H9 (cell line): ENCODE measurements at regions not wholly inside any gene's neighbourhood (a gene's known extent, or its start where the extent isn't known, plus 50 kb on each side); places are given as distances from the start of the nearest gene placed in this dataset.

Experiments used
- DNase-seq: peaks from one replicate; pipeline ENCODE4 v3.0.0-alpha.2; 2017
- H2AFZ ChIP-seq: one replicate; pipeline ENCODE4 v1.6.1; 2013; ENCODE audit warnings: mild to moderate bottlenecking, low read length, control low read depth, moderate library complexity
- H2AK5ac ChIP-seq: 2 replicates; pipeline ENCODE4 v1.6.1; 2013; ENCODE audit warnings: low read length, control low read depth, mixed read lengths; ENCODE audit not compliant: insufficient read length
- H2BK120ac ChIP-seq: one replicate; pipeline ENCODE4 v1.6.1; 2013; ENCODE audit warnings: low read depth, mild to moderate bottlenecking, low read length, control low read depth, inconsistent platforms; ENCODE audit not compliant: poor library complexity, severe bottlenecking
- H2BK12ac ChIP-seq: 2 replicates; pipeline ENCODE4 v1.6.1; 2013; ENCODE audit warnings: low read length, control low read depth, mixed read lengths, low read depth; ENCODE audit not compliant: insufficient read length
- H2BK15ac ChIP-seq: 2 replicates; pipeline ENCODE4 v1.6.1; 2013; ENCODE audit warnings: low read depth, low read length, control low read depth
- H2BK20ac ChIP-seq: one replicate; pipeline ENCODE4 v1.6.1; 2013; ENCODE audit warnings: low read depth, mild to moderate bottlenecking, low read length, control low read depth, inconsistent platforms; ENCODE audit not compliant: poor library complexity, severe bottlenecking
- H2BK5ac ChIP-seq: 2 replicates; pipeline ENCODE4 v1.6.1; 2013; ENCODE audit warnings: low read length, control low read depth, mixed read lengths; ENCODE audit not compliant: insufficient read length
- H3K14ac ChIP-seq: 2 replicates; pipeline ENCODE4 v1.6.1; 2013; ENCODE audit warnings: low read length, control low read depth; ENCODE audit not compliant: insufficient read depth
- H3K18ac ChIP-seq: 2 replicates; pipeline ENCODE4 v1.6.1; 2013; ENCODE audit warnings: low read depth, mild to moderate bottlenecking, mixed read lengths, low read length, control low read depth; ENCODE audit not compliant: insufficient read length
- H3K23ac ChIP-seq: 2 replicates; pipeline ENCODE4 v1.6.1; 2013; ENCODE audit warnings: low read length, control low read depth, mixed read lengths, low read depth; ENCODE audit not compliant: insufficient read length
- H3K23me2 ChIP-seq: 2 replicates; pipeline ENCODE4 v1.6.1; 2013; ENCODE audit warnings: low read depth, mild to moderate bottlenecking, mixed read lengths, low read length, control low read depth; ENCODE audit not compliant: insufficient read length, poor library complexity, severe bottlenecking
- H3K27ac ChIP-seq: 2 replicates; pipeline ENCODE4 v1.5.1; 2013; ENCODE audit warnings: low read length, control low read depth, mixed read lengths, low read depth; ENCODE audit not compliant: insufficient read length
- H3K27me3 ChIP-seq: 2 replicates; pipeline ENCODE4 v1.6.1; 2013; ENCODE audit warnings: low read length, control low read depth, inconsistent platforms; ENCODE audit not compliant: insufficient read depth
- H3K4ac ChIP-seq: 2 replicates; pipeline ENCODE4 v1.6.1; 2013; ENCODE audit warnings: low read depth, mild to moderate bottlenecking, control low read depth, inconsistent platforms, low read length, moderate library complexity
- H3K4me1 ChIP-seq: 2 replicates; pipeline ENCODE4 v1.6.1; 2013; ENCODE audit warnings: low read length, control low read depth, inconsistent platforms; ENCODE audit not compliant: insufficient read depth
- H3K4me2 ChIP-seq: 2 replicates; pipeline ENCODE4 v1.6.1; 2013; ENCODE audit warnings: low read length, control low read depth, mixed read lengths; ENCODE audit not compliant: insufficient read length, insufficient read depth
- H3K56ac ChIP-seq: 2 replicates; pipeline ENCODE4 v1.6.1; 2013; ENCODE audit warnings: low read depth, mild to moderate bottlenecking, mixed read lengths, low read length, control low read depth; ENCODE audit not compliant: insufficient read length
- H3K79me1 ChIP-seq: 2 replicates; pipeline ENCODE4 v1.6.1; 2013; ENCODE audit warnings: low read depth, mild to moderate bottlenecking, moderate library complexity, low read length, control low read depth, inconsistent platforms; ENCODE audit not compliant: insufficient read depth, poor library complexity, severe bottlenecking
- H3K79me2 ChIP-seq: 2 replicates; pipeline ENCODE4 v1.6.1; 2013; ENCODE audit warnings: low read length, control low read depth, inconsistent platforms; ENCODE audit not compliant: insufficient read depth
- H3K9ac ChIP-seq: 2 replicates; pipeline ENCODE4 v1.6.1; 2013; ENCODE audit warnings: low read length, control low read depth, mixed read lengths; ENCODE audit not compliant: insufficient read length; ENCODE audit errors: extremely low read depth
- H3K9me3 ChIP-seq: one replicate; pipeline ENCODE4 v1.6.1; 2013; ENCODE audit warnings: low read depth, low read length, inconsistent platforms; ENCODE audit not compliant: control insufficient read depth
- H3T11ph ChIP-seq: one replicate; pipeline ENCODE4 v1.6.1; 2013; ENCODE audit warnings: mild to moderate bottlenecking, low read length, control low read depth, inconsistent platforms
- H4K20me1 ChIP-seq: one replicate; pipeline ENCODE4 v1.6.1; 2013; ENCODE audit not compliant: control insufficient read depth, insufficient read length, insufficient read depth
- H4K5ac ChIP-seq: 2 replicates; pipeline ENCODE4 v1.6.1; 2013; ENCODE audit warnings: low read depth, mild to moderate bottlenecking, mixed read lengths, low read length, control low read depth; ENCODE audit not compliant: insufficient read length
- H4K8ac ChIP-seq: replicated peaks from 2 replicates; pipeline ENCODE4 v1.6.1; 2013; ENCODE audit warnings: low read length, control low read depth, mixed read lengths, low read depth; ENCODE audit not compliant: insufficient read length
- H4K91ac ChIP-seq: 2 replicates; pipeline ENCODE4 v1.6.1; 2013; ENCODE audit warnings: low read depth, mild to moderate bottlenecking, moderate library complexity, mixed read lengths, low read length, control low read depth; ENCODE audit not compliant: insufficient read length
- H3K27ac Mint-ChIP-seq, 3 experiments: 2 replicates in 2 of 3; 3 replicates in 1 of 3; pipeline ENCODE4 v1.8.0; 2020 to 2021; ENCODE audit warnings: mixed read lengths in 3 of 3, mild to moderate bottlenecking in 1 of 3, moderate library complexity in 1 of 3
- H3K27me3 Mint-ChIP-seq: 2 replicates; pipeline ENCODE4 v1.8.0; 2021; ENCODE audit warnings: low read depth, mild to moderate bottlenecking, moderate library complexity, mixed read lengths
- H3K36me3 Mint-ChIP-seq, 3 experiments: 2 replicates in 2 of 3; 3 replicates in 1 of 3; pipeline ENCODE4 v1.8.0; 2020 to 2021; ENCODE audit warnings: low read depth in 3 of 3, mixed read lengths in 3 of 3; ENCODE audit not compliant: insufficient read depth in 1 of 3
- H3K4me1 Mint-ChIP-seq, 2 experiments: 2 replicates each; pipeline ENCODE4 v1.8.0; 2020; ENCODE audit warnings: mixed read lengths in 2 of 2
- H3K4me3 Mint-ChIP-seq, 2 experiments: 2 replicates in 1 of 2; 3 replicates in 1 of 2; pipeline ENCODE4 v1.8.0; 2020 to 2021; ENCODE audit warnings: mild to moderate bottlenecking in 2 of 2, mixed read lengths in 2 of 2, moderate library complexity in 1 of 2
- H3K9me3 Mint-ChIP-seq, 2 experiments: 2 replicates in 1 of 2; 3 replicates in 1 of 2; pipeline ENCODE4 v1.8.0; 2020; ENCODE audit warnings: mild to moderate bottlenecking in 2 of 2, mixed read lengths in 2 of 2, moderate library complexity in 1 of 2
- WGBS: extraction: QIAGEN DNeasy Blood & Tissue Kit; methylation state at CpG from one replicate; pipeline ENCODE4 v1.1.7; 2013; ENCODE audit warnings: missing lambda C conversion rate, low lambda C conversion rate, mixed read lengths; ENCODE audit not compliant: insufficient read length; ENCODE audit errors: extremely low coverage; 5-methylcytosine and 5-hydroxymethylcytosine counted together
- TF ChIP-seq, protein P1 (sequence below): fragments of 200-600 bp; sonication (generic); conservative IDR thresholded peaks from 3 replicates; pipeline ENCODE4 v1.8.0; 2021; ENCODE audit warnings: antibody characterized with exemption, mild to moderate bottlenecking

DNA sequence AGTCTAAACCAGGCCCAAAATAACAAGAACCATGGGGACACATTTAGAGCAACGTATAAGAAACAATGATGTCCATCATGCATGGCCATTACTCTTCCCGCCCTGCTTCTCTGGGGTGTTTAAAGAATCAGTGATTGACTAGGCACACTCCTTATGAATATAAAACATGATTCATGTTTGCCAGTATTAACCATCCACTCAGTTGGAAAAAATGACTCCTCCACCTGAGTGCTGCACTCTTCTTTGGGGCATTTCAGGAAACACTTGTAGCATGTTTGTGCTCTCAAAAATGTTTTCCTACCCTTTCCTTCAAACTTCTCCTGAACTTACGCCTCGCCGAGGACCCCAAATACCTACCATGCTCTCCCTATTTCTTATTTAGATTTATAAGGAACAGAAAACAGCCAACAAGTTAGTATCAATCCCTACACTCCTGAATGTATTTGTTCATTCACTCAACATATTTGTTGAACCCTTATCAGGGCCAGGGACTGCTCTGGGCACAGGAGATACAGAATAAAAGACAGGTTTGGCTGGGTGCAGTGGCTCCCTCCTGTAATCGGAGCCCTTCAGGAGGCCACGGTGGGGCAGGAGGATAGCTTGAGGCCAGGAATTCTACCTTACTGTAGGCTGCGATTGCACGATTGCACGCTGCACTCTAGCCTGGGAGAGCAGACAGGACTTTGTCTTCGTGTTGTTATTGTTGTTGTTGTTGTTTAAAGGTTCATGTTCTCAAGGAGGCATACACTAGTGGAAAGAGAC, 137.0 kb downstream of the TMCO5A start:
- no peak overlapping the region for H4K8ac ChIP-seq
- H3K4ac ChIP-seq, result no peak overlapping the region
- peaks cover 16% of the 10 kb centered on the region for H3K23me2 ChIP-seq
- no peaks in the 10 kb centered on the region for H3K36me3 Mint-ChIP-seq
- no peak overlapping the region for H2BK120ac ChIP-seq
- no peak overlapping the region for H4K5ac ChIP-seq
- H3K56ac ChIP-seq, result no peak overlapping the region
- H3K79me1 ChIP-seq, result no peaks in the 10 kb centered on the region
- no peak overlapping the region for H3K4me2 ChIP-seq
- no peak overlapping the region; a peak in 1 of 7 replicates for H3K27ac Mint-ChIP-seq
- H2BK15ac ChIP-seq, result no peak overlapping the region
- no peak overlapping the region for H3T11ph ChIP-seq
- no peaks in the 10 kb centered on the region for H3K9me3 ChIP-seq
- H3K4me1 ChIP-seq, result no peaks in the 10 kb centered on the region; the same call in 1 of the 2 replicates
- no CpG with 5 or more reads among the region's 11 CpGs for WGBS
- no peaks in the 10 kb centered on the region; a peak in 1 of 5 replicates for H3K9me3 Mint-ChIP-seq
- H3K18ac ChIP-seq, result no peak overlapping the region
- TF ChIP-seq, protein P1, sequence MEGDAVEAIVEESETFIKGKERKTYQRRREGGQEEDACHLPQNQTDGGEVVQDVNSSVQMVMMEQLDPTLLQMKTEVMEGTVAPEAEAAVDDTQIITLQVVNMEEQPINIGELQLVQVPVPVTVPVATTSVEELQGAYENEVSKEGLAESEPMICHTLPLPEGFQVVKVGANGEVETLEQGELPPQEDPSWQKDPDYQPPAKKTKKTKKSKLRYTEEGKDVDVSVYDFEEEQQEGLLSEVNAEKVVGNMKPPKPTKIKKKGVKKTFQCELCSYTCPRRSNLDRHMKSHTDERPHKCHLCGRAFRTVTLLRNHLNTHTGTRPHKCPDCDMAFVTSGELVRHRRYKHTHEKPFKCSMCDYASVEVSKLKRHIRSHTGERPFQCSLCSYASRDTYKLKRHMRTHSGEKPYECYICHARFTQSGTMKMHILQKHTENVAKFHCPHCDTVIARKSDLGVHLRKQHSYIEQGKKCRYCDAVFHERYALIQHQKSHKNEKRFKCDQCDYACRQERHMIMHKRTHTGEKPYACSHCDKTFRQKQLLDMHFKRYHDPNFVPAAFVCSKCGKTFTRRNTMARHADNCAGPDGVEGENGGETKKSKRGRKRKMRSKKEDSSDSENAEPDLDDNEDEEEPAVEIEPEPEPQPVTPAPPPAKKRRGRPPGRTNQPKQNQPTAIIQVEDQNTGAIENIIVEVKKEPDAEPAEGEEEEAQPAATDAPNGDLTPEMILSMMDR, result no peak
- no peak overlapping the region for H3K23ac ChIP-seq
- H2AFZ ChIP-seq, result no peak overlapping the region
- no peak overlapping the region for H4K91ac ChIP-seq
- peaks cover 28% of the 10 kb centered on the region; the same call in 1 of the 2 replicates for H3K27me3 ChIP-seq
- H2BK20ac ChIP-seq, result no peak overlapping the region
- H3K4me3 Mint-ChIP-seq, result peak overlapping the region; percentile 75 to 79; a peak in 3 of 5 replicates
- no peak overlapping the region for H3K9ac ChIP-seq
- H2BK5ac ChIP-seq, result no peak overlapping the region
- DNase-seq, result no peak
- H3K4me1 Mint-ChIP-seq, result peaks cover 40 to 58% of the 10 kb centered on the region in 2 experiments
- peaks cover 88% of the 10 kb centered on the region for H3K27me3 Mint-ChIP-seq
- no peaks in the 10 kb centered on the region for H3K79me2 ChIP-seq
- H2BK12ac ChIP-seq, result no peak overlapping the region
- no peak overlapping the region for H2AK5ac ChIP-seq
- H3K27ac ChIP-seq, result no peak overlapping the region
- no peak overlapping the region for H3K14ac ChIP-seq
- H4K20me1 ChIP-seq, result no peaks in the 10 kb centered on the region
